Thyroid gland (tissue), 4 donors: ENCODE measurements at regions not wholly inside any gene's neighbourhood (a gene's known extent, or its start where the extent isn't known, plus 50 kb on each side); places are given as distances from the start of the nearest gene placed in this dataset.

ENCODE experiments used
- POLR2A ChIP-seq, 2 donors: fragments of 450-650 bp; IDR thresholded peaks; one replicate each; pipeline ENCODE4 v1.6.1; 2017; ENCODE audit warnings: antibody characterized with exemption in 2 of 2, mild to moderate bottlenecking in 2 of 2, moderate library complexity in 1 of 2
- TF ChIP-seq, protein P1 (sequence below), 6 experiments: fragments of 200-600 bp in 3 of 6; fragments of 450-650 bp in 3 of 6; sonication (generic) in 3 of 6; IDR thresholded peaks; one replicate each; pipeline ENCODE4 v1.5.1; 2016 to 2019; ENCODE audit warnings: antibody characterized with exemption in 6 of 6, mild to moderate bottlenecking in 2 of 6, inconsistent platforms in 1 of 6, moderate library complexity in 1 of 6

DNA sequence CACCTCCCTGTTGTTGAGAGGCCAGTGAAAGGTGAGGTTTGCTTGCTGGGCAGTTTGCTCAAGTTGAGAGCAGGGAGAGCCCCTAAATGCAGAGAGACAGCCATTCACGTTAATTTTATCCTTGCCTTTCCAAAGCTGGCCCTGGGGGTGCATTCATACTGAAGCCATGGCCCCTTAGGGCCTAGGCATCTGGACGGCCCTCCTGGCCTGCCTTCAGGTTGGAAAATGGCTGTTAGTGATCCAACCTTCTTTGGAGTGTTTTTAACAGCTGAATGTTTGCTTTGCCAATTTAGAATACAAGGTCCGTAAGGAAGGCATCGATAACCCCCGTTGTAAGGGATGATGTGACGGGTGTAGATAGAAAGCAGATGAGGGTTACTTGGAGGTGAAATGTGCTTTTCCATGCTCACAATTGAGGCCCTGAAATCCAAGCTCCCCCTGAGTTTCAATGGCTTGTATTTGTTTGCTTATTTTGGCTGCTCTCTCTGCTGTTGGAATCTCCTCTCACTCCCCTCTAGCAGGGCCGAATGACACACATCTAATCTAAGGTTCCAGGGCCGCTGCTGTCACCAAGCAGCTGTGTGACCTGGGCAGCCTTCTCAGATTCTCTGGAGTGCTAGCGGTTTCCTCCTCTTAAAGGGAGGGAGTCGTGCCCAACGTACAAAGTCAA is 171.6 kb upstream of the MKI67 start:
- TF ChIP-seq, protein P1, sequence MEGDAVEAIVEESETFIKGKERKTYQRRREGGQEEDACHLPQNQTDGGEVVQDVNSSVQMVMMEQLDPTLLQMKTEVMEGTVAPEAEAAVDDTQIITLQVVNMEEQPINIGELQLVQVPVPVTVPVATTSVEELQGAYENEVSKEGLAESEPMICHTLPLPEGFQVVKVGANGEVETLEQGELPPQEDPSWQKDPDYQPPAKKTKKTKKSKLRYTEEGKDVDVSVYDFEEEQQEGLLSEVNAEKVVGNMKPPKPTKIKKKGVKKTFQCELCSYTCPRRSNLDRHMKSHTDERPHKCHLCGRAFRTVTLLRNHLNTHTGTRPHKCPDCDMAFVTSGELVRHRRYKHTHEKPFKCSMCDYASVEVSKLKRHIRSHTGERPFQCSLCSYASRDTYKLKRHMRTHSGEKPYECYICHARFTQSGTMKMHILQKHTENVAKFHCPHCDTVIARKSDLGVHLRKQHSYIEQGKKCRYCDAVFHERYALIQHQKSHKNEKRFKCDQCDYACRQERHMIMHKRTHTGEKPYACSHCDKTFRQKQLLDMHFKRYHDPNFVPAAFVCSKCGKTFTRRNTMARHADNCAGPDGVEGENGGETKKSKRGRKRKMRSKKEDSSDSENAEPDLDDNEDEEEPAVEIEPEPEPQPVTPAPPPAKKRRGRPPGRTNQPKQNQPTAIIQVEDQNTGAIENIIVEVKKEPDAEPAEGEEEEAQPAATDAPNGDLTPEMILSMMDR (IDR thresholded peaks at IDR 0.05) = no peak
- TF ChIP-seq POLR2A (IDR thresholded peaks at IDR 0.05) = no peak
